HG02970 (cell line): ENCODE measurements at regions not wholly inside any gene's neighbourhood (a gene's known extent, or its start where the extent isn't known, plus 50 kb on each side); places are given as distances from the start of the nearest gene placed in this dataset.
"Not testable (repeated sequence)": the region's sequence is repeated elsewhere in the genome, so short reads cannot be mapped to it uniquely, and the experiment has no call there.

Experiments used
- ATAC-seq: cut with Tn5 transposase; IDR thresholded peaks from one replicate; pipeline ENCODE4 v1.9.1; 2021; ENCODE audit warnings: mild to moderate bottlenecking, moderate library complexity, moderate number of reproducible peaks; ENCODE audit not compliant: unreplicated experiment, low FRiP score

DNA sequence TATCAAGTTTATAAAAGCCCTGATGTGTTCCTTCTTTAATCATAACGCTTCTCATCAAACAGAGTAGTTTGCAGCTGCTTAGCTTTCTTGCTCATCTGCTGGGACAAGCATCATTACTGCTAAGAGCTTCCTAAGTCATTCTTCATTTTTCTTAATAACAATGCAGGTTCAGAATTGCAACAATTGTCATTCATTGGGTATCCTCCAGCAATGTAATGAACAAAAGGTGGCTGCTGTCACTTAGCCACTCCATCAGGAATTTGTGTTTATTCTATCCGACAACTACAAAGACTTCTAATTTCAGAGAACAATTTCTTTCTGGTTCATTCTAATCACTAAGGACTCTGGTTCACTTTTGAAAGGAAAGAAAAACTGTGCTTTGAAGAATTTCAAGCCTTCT, 836.7 kb upstream of the CDH10 start:
- ATAC-seq = no peak

DNA sequence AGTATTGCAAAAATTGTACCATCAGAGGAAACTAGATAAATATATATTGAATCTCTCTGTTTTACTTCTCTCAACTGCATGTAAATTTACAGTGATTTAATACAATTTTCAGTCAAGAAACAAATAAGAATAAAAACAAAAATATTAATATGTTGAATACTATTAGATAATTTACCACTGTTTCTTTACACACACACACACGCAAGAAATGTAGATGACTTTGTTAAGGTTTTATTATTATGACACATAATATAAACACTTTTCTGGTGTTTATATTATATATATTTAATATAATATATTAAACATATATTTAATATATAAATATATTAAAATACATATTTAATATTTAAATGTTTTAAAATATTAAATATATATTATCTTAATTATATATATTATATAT, 814.3 kb upstream of the CDH10 start:
- ATAC-seq = no peak

DNA sequence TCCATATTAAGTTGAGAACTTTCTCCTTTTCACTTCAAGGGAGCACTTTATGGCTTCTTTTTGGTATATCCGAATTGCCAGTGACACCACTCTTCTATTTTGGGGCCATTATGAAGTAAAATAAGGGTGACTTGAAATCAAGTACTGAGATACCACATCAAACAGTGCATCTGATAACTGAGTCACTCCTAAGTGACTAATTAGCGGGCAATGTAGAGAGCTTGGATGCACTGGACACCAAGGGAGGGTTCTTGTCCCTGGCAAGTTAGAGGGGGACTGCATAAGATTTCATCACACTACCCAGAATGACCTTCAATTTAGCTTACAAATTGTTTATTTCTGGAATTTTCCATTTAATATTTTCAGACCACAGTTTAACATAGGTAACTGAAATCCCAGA, 813.9 kb upstream of the CDH10 start:
- ATAC-seq = no peak

DNA sequence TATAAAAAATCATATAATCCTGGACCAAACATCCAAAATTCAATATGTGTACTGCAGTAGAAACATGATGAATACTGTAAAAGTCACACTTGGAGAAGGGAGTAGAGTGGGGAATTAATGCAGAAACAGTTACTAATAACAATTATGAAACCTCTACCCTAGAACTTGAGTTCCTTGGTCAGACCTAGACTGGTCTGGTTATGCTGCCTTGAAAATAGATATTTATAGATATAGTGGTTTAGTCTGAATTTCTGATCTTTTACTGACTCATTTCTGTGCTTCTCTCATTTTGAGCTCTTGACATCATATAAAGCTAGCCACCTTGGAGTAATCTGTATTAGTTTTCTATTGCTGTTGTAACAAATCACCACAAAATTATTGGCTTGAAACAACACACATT, 808.7 kb upstream of the CDH10 start:
- no peak for ATAC-seq

DNA sequence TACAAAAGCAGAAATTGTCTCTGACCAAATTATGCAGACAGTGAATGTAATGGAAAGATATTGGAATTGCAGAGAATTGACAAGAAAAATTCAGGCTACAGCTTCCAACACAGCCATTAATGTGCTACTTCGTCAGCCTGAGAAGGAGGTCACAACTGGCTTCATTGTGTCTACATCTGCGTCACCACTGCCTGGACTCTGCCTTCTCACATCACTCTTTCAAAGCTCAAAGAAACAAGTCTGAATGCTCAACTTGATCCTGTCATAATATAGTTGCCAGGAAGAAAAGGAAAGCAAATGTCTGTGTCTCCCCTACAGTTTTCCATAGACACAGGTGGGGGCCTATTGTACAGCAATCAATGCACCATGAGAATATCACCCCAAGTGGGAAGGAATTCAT, 806.5 kb upstream of the CDH10 start:
- no peak for ATAC-seq

DNA sequence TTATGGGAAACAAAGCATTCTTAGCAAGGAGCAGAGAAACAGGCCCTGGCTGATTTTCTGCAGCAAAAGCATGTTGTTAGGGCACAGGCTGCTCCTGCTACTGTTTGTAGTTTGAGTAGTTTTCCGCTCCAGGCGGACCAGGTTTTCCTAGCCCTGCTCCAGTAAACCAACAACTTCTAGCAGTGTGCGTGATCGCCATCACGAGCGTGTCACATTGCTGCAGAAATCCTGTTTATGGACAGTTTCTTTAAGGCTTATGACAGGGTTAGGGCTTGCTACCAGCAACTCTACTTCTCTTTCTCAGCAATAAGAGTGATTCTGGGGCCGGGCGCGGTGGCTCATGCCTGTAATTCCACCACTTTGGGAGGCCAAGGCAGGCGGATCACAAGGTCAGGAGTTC, 803.9 kb upstream of the CDH10 start:
- ATAC-seq = no peak

DNA sequence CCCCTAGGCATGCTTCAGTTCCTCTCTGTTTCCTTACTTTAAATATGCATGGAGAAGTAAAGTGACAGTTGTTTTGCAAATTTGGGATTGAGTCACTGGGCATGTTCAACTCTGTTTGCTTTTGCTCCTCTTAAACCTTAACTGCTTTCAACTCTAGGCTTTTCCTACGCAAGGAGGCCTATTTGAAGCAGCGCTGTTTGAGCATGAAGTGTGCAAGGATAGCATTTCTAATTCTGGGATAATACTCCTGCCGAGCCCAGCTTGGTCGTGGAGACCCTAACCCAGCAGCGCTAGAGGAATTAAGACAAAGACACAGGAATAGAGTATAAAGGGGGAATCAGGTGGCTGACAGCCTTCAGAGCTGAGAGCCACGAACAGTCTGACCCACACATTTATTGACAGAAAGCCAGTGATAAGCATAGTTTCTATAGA, 803.4 kb upstream of the CDH10 start:
- no peak for ATAC-seq

DNA sequence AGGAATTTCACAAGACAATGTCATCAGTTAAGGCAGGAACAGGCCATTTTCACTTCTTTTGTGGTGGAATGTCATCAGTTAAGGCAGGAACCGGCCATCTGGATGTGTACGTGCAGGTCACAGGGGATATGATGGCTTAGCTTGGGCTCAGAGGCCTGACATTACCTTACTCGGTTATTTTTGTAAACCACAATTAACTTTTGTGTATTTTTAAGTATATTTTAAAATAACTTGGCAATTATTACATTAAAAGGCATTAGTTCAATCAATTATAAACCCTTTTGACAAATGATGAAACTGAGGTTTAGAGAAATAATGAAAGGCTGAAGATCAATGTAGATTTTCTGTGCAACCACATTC, 801.3 kb upstream of the CDH10 start:
- not testable (repeated sequence) for ATAC-seq

DNA sequence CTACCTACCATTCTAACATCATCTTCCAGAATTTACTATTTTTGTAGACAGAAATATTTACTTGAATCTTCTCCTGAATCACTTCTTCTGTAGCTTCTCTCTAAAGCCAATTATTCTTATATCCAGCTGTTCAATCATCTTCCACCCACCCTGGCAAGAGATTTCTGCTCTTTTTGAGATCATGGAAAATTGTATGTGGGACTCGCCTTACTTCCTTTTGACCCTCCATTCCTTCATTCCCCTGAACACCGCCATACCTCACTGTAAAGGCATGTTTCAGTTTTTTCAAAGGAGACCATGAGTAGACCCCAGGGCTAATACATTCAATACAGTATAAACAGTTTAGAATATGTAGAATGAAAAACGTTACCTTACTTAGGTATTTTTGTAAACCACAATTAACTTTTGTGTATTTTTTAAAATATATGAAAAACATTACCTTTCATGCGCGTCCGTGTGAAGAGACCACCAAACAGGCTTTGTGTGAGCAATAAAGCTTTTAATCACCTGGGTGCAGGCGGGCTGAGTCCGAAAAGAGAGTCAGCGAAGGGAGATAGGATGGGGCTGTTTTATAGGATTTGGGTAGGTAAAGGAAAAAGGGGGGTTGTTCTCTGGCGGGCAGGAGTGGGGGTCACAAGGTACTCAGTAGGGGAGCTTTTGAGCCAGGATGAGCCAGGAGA, 800.7 kb upstream of the CDH10 start:
- not testable (repeated sequence) for ATAC-seq

DNA sequence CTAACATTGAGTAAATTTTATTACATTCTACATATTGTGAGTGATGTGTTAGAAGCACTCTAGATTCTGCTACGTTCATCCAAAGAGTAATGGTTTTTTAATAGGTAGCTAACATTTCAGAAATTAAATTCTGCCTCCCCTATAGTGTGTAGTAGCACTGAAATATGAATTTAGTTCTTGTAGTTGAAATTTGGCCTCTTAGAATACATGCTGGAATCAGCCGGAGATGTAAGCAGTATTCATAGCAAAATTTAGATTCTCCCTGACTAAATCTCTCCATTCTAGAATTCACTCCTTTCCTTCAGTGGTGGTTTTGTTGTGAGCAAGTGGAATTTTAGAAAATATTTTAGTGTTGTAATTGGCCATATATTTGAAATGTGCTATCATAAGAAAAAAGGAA, 799.9 kb upstream of the CDH10 start:
- no peak for ATAC-seq

DNA sequence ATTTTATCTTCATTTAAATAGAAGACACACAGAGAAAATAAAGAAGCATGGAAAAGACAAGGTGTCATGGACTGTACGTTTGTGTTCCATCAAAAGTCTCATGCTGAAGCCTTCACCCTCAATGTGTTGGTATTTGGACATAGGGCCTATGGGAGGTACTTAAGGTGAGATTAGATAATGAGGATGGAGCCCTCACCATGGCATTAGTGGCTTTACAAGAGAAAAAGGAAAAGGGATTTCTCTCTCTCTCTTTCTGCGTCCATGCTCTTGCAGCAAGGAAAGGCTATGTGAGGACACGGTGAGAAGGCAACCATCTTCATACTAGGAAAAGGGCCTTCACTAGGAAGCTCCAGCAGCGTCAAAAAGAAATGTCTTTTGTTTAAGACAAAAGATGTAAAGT, 797.0 kb upstream of the CDH10 start:
- no peak for ATAC-seq

DNA sequence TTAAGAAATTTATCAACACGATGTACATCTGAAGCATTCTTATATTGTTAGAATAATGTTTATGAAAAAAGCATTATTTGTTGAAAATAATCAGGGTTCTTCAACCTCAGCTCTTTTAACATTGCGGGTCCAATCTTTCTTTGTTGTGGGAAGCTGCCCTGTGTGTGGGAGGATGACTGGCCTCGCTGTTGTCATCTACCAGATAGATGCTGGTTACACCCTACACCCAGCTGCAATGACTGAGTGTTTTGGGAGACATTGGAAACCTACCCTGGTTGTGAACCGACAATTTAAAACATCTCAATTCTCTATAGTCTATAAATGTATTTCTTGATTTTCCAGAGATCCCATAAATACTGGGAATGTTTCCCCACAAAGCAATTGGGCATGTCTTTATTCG, 794.2 kb upstream of the CDH10 start:
- ATAC-seq = no peak

DNA sequence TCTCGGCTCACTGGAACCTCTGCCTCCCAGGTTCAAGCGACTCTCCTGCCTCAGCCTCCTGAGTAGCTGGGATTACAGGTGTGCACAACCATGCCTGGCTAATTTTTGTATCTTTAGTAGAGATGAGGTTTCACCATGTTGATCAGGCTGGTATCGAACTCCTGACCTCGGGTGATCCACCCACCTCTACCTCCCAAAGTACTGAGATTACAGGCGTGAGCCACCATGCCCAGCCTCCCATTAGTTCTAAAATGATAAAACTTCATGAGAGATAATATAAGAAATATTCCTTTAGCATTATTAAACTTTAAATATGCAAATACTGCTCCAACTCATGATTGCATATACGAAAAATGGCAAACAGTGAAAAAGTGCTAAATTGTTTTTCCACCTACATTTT, 793.6 kb upstream of the CDH10 start:
- ATAC-seq = not testable (repeated sequence)

DNA sequence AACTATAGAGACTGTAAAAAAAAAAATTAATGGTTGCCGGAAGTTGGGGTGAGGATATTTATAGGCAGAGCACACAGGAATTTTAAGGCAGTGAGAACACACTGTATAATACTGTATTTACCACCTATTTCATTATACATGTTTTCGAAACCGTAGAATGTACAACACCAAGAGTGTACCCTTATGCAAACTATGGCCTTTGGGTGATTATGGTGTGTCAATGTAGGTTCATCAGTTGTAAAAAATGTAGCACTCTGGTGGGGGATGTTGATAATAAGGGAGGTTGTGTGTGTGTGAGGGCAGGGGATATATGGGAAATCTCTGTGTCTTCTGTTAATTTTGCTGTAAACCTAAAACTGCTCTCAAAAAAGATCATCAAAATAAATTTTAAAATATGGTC, 791.7 kb upstream of the CDH10 start:
- no peak for ATAC-seq

DNA sequence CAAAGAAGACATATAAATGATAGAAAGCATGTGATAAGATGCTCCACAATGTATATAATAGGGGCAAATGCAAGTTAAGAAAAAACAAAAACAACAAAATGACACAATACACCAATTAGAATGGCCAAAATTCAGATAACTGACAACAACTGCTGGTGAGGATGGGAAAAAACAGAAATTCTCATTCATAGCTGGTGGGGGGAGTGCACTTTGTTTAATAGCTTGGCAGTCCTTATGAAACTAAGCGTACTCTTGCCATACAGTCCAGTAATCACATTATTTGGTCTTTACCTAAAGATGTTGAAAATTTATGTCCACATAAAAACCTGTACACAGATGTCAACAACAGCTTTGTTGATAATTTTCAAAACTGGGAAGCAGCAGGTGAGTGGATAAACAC, 791.1 kb upstream of the CDH10 start:
- ATAC-seq = no peak

DNA sequence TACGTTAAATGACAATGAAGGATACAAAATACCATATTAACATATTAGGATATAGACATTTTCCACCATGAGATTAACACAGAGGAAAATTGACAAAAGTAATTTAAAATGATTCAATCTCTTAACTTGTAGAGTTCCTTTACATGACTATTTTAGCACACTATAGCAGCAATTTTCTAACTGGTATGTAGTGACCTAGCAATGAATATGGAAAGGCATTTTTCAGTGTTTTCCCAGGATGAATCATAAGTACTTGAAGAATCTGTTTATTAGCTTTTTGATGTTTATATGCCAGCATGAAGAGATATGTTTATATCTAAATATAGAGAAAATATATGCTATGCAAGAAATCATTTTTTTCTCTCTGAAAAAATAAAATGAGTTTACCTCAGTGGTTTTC, 782.5 kb upstream of the CDH10 start:
- no peak for ATAC-seq

DNA sequence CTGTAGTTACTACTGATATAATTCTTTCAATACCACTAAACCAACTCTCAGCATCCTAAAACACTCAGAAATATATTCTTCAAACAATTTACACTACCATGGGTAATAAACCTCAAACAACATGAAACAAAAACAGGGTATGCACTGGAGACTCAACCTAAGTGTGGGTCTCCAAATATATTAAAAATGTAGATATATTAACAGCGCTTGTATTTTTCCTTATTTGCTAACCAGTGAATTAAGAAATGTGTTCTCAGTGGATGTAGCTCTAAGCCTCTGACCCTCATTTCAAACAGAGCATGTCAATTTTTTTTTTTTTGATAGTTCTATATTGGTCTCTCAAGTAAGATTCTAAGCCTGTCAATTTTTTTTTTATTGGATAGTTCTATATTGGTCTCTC, 778.5 kb upstream of the CDH10 start:
- ATAC-seq = no peak

DNA sequence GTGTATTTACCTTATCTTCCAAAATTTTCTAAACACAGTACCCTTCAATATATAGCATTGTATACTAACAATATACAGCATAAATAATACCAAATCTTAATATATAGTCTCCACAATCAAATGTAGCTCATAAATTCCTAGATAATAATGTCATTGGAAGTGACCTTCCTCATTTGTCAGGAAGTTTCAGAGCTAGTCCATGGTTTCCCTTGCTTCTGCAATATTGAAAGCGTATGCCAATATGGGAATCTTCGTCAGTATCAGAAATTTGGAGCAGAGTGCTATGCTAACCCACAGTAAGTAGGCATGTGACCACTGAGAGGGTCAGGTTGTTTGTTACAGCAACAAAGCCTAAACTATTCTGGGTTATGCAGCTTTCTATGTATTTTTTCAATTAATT, 774.9 kb upstream of the CDH10 start:
- ATAC-seq = no peak

DNA sequence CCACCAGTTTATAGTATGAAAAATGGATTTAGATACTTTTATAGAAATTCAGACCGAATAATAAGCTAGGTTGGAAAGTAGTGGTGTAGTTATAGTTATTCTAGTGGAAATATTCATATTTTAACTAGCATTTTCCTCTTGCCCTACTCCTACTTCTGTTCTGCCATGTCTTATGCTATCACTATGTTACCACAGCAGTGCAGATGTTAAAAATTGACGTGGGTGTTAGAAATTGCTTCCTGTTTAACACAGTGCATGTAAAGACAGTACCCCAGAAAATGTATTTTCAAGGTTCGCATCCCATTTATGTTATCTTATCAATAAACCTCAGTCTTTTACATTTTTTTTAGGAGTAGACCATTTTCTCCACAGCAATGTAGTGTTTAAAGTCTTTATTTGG, 774.2 kb upstream of the CDH10 start:
- ATAC-seq = no peak

DNA sequence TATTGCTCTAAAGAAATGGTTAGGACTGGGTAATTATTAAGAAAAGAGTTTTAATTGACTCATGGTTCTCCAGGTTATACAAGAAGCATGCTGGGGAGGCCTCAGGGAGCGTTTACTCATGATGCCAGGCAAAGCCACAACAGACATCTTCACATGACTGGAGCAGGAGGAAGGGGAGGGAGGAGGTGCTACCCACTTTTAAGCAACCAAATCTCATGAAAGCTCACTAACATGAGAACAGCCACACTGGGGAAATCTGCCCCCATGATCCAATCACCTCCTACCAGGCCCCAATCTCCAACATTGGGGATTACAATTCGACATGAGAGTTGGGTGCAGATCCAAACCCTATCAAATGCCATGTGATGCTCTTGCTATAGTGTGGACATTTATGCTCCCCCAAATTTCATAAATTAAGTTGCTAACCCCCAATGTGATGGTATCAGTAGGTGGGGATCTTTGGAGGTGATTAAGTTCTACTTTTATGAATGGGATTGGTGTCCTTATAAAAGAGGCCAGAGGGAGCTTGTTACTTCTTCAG, 773.6 kb upstream of the CDH10 start:
- ATAC-seq = no peak

DNA sequence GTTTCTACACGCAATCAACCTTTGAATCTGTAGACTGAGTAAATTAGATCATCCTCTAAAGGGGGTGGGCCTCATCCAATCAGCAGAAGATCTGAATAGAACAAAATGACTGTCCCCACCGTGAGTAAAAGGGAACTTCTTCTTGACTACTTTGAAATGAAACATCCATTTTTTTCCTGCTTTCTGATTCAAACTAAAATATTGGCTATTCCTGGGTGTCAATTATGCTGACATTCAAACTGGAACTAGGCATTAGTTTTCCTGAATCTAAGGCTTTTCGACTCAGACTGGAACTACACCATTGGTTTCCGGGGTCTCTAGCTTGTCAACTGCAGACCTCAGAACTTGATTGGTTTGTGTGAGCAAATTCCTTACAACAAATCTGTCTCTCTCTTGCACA, 772.2 kb upstream of the CDH10 start:
- no peak for ATAC-seq

DNA sequence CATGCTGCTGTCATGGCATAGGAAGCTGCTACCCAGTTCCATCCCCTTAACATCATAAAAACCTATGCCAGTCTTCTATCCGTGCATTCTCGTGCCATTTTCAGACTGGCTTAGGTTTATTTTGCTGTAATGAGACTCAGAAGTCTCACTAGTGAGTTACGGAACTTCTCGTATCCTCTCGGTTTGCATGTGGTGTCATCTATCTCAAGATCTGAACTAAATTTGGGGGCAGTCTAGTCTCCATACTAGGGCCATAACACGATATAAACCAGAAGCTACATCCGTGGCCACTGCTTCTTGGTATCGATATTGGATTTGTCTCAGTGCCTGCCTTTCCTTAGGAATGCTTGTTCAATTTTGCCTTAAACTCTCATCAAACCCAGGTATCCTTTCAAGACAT, 771.2 kb upstream of the CDH10 start:
- no peak for ATAC-seq

DNA sequence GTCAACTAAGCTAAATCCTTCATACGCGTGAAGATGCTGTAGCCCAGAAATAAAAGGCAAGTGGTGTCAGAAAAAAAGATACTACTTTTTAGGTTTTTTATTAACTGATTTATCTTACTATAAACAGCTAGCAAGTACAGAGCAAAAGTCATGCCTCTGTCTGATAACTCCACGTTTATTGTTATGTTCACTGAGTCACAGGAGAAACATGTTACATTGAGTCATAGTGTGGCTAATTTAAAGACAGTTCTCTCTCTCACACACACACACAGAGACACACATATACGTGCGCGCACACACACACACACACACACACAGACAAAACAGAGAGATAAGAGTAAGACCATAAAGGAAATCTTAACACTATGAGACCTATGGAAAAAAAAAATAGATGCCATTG, 770.0 kb upstream of the CDH10 start:
- no peak for ATAC-seq
